BE2C (cell line): ENCODE measurements at regions not wholly inside any gene's neighbourhood (a gene's known extent, or its start where the extent isn't known, plus 50 kb on each side); places are given as distances from the start of the nearest gene placed in this dataset.

Experiments
- DNase-seq: peaks from one replicate; pipeline ENCODE4 v3.0.0-alpha.2; 2020
- H3K27me3 ChIP-seq: fragments of 250-450 bp; sonication (Bioruptor Pico); 2 replicates; pipeline ENCODE4 v1.5.1; 2020; ENCODE audit warnings: mild to moderate bottlenecking
- H3K36me3 ChIP-seq: fragments of 250-450 bp; sonication (Bioruptor Pico); 2 replicates; pipeline ENCODE4 v1.5.1; 2020; ENCODE audit warnings: mild to moderate bottlenecking
- H3K4me1 ChIP-seq: fragments of 250-450 bp; sonication (Bioruptor Pico); 2 replicates; pipeline ENCODE4 v1.5.1; 2020
- H3K4me3 ChIP-seq: 2 replicates; pipeline ENCODE4 v1.5.1; 2011; ENCODE audit warnings: low read depth, low read length
- H3K9me3 ChIP-seq: fragments of 250-450 bp; sonication (Bioruptor Pico); 2 replicates; pipeline ENCODE4 v1.5.1; 2020
- CTCF ChIP-seq: IDR thresholded peaks from 2 replicates; pipeline ENCODE4 v1.5.1; 2012; ENCODE audit warnings: mild to moderate bottlenecking, low read depth, low read length

GRCh38 chr5:97489010-97489840, 306.2 kb upstream of the RIOK2 start:
- no peak for DNase-seq
- H3K9me3 ChIP-seq: no peaks in the 10 kb centered on the region
- no peak for TF ChIP-seq CTCF
- no peaks in the 10 kb centered on the region for H3K27me3 ChIP-seq
- no peaks in the 10 kb centered on the region for H3K4me1 ChIP-seq
- H3K4me3 ChIP-seq: no peak overlapping the region
- no peaks in the 10 kb centered on the region for H3K36me3 ChIP-seq

GRCh38 chr5:97494465-97494864, 311.4 kb upstream of the RIOK2 start:
- no peak for DNase-seq
- TF ChIP-seq CTCF: no peak
- no peak overlapping the region for H3K4me3 ChIP-seq
- no peaks in the 10 kb centered on the region for H3K9me3 ChIP-seq
- no peaks in the 10 kb centered on the region for H3K36me3 ChIP-seq
- H3K4me1 ChIP-seq: no peaks in the 10 kb centered on the region
- no peaks in the 10 kb centered on the region for H3K27me3 ChIP-seq

DNA sequence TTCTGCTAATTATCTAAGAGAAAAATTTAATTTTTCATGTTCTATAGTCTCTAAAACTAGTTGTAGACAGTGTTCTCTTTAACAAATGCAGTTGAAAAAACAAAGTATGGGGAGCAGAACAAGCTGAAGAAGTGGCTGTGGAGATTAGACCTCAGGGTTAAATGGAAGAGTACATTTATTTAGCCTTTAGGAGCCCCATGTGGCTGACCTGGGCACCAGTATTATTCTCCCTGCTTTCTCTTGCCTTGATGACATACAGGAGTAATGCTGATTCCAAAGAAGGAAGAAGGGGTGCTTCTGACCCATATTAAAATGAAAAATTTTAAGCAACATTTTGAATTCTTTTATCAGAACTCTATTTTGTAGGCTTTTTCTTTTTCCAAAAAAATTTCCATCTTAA, 312.3 kb upstream of the RIOK2 start:
- Histone ChIP-seq H3K27me3 (no peaks in the 10 kb centered on the region), H3K9me3 (no peaks in the 10 kb centered on the region), H3K36me3 (no peaks in the 10 kb centered on the region), H3K4me3 (no peak overlapping the region), H3K4me1 (no peaks in the 10 kb centered on the region)
- DNase-seq: no peak
- TF ChIP-seq CTCF: no peak

DNA sequence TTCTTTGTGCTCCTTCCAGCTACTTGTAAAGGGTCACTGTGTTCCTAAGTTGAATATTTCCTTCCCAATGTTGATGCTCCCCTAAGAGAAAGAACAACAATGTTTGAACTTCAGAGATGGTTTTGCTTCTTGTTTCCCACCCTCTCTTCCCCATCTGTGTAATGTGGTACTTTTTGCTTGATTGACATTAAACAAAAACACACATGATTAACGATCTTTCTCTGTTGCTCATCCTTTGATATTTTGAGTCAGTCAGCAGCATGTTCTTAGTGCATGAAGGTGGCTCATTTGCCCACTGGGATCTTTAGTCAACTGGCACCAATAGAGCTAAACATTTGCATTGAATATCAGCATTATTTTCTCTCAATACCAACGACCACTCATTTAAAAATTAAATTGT, 313.0 kb upstream of the RIOK2 start:
- H3K9me3 ChIP-seq: no peaks in the 10 kb centered on the region
- DNase-seq: no peak

GRCh38 chr5:97498657-97499056, 315.6 kb upstream of the RIOK2 start:
- no peaks in the 10 kb centered on the region for H3K27me3 ChIP-seq
- H3K36me3 ChIP-seq: no peaks in the 10 kb centered on the region
- no peaks in the 10 kb centered on the region for H3K4me1 ChIP-seq
- no peak for DNase-seq
- TF ChIP-seq CTCF: no peak
- H3K9me3 ChIP-seq: no peaks in the 10 kb centered on the region
- no peak overlapping the region for H3K4me3 ChIP-seq

More for the DNA sequence above, 313.0 kb upstream of the RIOK2 start:
- H3K27me3 ChIP-seq: no peaks in the 10 kb centered on the region
- no peaks in the 10 kb centered on the region for H3K36me3 ChIP-seq
- no peak for TF ChIP-seq CTCF
- H3K4me3 ChIP-seq: no peak overlapping the region
- H3K4me1 ChIP-seq: no peaks in the 10 kb centered on the region

DNA sequence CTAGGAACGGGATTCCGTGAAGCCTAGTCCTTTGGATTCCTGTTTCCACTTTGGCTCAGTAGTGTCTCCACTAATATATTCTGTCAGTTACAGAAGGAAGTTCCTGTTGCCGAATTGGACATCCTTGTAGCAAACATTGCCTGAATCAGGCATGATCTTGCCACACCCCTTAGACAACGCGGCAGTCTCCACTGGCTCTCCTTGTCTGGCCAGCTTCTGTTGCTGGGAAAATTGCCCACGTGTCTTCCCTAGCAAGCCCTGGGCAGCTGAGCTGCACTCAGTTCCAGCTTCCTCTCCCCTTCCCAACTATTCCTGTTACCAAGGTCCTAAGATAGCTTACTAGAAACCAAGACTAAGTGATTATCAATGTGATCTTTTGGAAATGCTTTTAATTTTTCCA, 316.6 kb upstream of the RIOK2 start:
- H3K9me3 ChIP-seq: no peaks in the 10 kb centered on the region
- H3K4me1 ChIP-seq: no peaks in the 10 kb centered on the region
- TF ChIP-seq CTCF: no peak
- no peaks in the 10 kb centered on the region for H3K36me3 ChIP-seq
- no peak overlapping the region for H3K4me3 ChIP-seq
- H3K27me3 ChIP-seq: no peaks in the 10 kb centered on the region
- DNase-seq: peak; percentile 27
